Astrocyte of the spinal cord (primary cell): ENCODE measurements at regions not wholly inside any gene's neighbourhood (a gene's known extent, or its start where the extent isn't known, plus 50 kb on each side); places are given as distances from the start of the nearest gene placed in this dataset.
A peak's percentile ranks its signal among the peaks of the same experiment; 100 is the strongest.

Experiments used
- DNase-seq: peaks from one replicate; pipeline ENCODE4 v3.0.0; 2011; ENCODE audit warnings: low read depth, low spot score
- H3K4me3 ChIP-seq: 2 replicates; pipeline ENCODE4 v1.5.1; 2011; ENCODE audit warnings: low read depth, mild to moderate bottlenecking, low read length, moderate library complexity
- in situ Hi-C: cut with HindIII; loops from 2 replicates; pipeline ENCODE4 v1.10.0; 2017; ENCODE audit warnings: low sequenced_read_pairs
- TF ChIP-seq, protein P1 (sequence below): IDR thresholded peaks from 2 replicates; pipeline ENCODE4 v1.5.1; 2012; ENCODE audit warnings: low read depth, mild to moderate bottlenecking, low read length, inconsistent platforms

GRCh38 chr1:39133340-39133684 is 71.2 kb upstream of the MACF1 start:
- in situ Hi-C loops = no loop called here
- DNase-seq = no peak

DNA sequence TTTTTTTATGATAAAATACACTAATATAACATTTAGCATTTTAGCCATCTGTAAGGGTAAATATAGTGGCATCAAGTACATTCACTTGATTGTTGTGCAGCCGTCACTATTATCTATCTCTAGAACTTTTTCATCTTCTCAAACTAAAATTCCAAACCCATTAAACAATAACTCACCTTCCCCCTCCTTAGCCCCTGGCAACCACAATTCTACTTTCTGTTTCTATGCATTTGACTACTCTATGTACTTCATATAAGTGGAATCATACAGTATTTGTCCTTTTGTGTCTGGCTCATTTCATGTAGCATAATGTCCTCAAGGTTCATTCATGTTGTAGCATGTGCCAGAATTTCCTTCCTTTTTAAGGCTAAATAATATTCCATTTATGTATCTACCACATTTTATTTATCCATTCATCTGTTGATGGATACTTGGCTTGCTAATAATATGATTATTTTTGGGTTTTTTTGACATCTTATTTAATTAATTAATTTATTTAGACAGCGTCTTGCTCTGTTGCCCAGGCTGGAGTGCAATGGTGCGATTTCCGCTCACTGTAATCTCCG is 69.6 kb upstream of the MACF1 start:
- TF ChIP-seq, protein P1, sequence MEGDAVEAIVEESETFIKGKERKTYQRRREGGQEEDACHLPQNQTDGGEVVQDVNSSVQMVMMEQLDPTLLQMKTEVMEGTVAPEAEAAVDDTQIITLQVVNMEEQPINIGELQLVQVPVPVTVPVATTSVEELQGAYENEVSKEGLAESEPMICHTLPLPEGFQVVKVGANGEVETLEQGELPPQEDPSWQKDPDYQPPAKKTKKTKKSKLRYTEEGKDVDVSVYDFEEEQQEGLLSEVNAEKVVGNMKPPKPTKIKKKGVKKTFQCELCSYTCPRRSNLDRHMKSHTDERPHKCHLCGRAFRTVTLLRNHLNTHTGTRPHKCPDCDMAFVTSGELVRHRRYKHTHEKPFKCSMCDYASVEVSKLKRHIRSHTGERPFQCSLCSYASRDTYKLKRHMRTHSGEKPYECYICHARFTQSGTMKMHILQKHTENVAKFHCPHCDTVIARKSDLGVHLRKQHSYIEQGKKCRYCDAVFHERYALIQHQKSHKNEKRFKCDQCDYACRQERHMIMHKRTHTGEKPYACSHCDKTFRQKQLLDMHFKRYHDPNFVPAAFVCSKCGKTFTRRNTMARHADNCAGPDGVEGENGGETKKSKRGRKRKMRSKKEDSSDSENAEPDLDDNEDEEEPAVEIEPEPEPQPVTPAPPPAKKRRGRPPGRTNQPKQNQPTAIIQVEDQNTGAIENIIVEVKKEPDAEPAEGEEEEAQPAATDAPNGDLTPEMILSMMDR = no peak

More at GRCh38 chr1:39133340-39133684, 71.2 kb upstream of the MACF1 start:
- TF ChIP-seq, protein P1 = no peak
- no peak overlapping the region for H3K4me3 ChIP-seq

GRCh38 chr1:39136638-39137037 is 67.9 kb upstream of the MACF1 start:
- TF ChIP-seq, protein P1 = no peak
- in situ Hi-C loops = no loop called here
- H3K4me3 ChIP-seq = no peak overlapping the region
- DNase-seq = no peak

More for the DNA sequence above, 69.6 kb upstream of the MACF1 start:
- no peak for DNase-seq
- in situ Hi-C loops = no loop called here
- no peak overlapping the region for H3K4me3 ChIP-seq

- TF ChIP-seq, protein P1 = no peak
- no peak overlapping the region for H3K4me3 ChIP-seq
- in situ Hi-C loops = no loop called here
- DNase-seq = no peak
Measured at GRCh38 chr1:39139723-39140360, 64.7 kb upstream of the MACF1 start.

- peak; percentile 63 for DNase-seq
- in situ Hi-C loops = no loop called here
- H3K4me3 ChIP-seq = no peak overlapping the region
- TF ChIP-seq, protein P1 = no peak
Measured at GRCh38 chr1:39141925-39142324, 62.6 kb upstream of the MACF1 start.

DNA sequence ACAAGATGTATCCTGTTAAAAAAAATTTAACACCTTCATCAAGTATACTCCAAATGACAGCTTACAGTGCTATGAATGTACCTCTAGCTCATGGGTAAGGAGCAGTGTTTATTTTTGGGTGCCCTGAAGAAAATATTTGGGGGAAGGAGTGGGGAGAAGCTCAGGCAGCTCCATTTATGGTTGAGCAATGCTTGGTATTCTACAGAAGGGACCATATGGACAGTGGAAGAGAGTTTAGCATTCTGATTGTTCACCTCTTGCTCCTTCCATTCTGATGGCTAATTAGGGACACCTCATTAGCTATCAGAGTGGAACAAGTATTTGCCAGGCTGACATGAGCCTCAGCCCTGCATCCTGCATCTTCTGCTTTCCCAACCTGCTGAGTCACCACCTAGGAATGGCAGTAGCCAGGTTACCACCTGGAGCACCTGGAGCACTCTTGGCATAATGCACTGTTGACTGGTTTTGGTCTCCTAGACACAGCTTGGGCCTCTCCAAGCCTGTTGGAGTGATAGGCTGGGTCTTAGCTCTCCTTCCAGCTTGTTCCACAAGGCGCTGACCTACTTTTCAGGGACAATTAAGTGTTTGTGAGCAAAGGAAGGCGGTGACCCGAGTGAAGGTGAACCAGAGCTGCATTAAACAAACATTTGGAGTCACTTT is 62.0 kb upstream of the MACF1 start:
- H3K4me3 ChIP-seq = no peak overlapping the region
- TF ChIP-seq, protein P1 = no peak
- DNase-seq = no peak
- in situ Hi-C loops = no loop called here
